GM18505 (cell line): ENCODE measurements at regions not wholly inside any gene's neighbourhood (a gene's known extent, or its start where the extent isn't known, plus 50 kb on each side); places are given as distances from the start of the nearest gene placed in this dataset.

Experiments used
- ATAC-seq: cut with Tn5 transposase; IDR thresholded peaks from one replicate; pipeline ENCODE4 v1.9.1; 2021; ENCODE audit not compliant: unreplicated experiment
- POLR2A ChIP-seq: IDR thresholded peaks from 4 replicates; pipeline ENCODE4 v1.6.1; 2011; ENCODE audit warnings: borderline replicate concordance; ENCODE audit not compliant: insufficient read depth, insufficient read length; ENCODE audit errors: extremely low read depth

GRCh38 chr3:182364723-182365650 is 428.3 kb upstream of the ATP11B start:
- no peak for TF ChIP-seq POLR2A
- no peak for ATAC-seq

GRCh38 chr3:182366746-182367145 is 426.6 kb upstream of the ATP11B start:
- no peak for ATAC-seq
- TF ChIP-seq POLR2A: no peak

- no peak for ATAC-seq
- TF ChIP-seq POLR2A: no peak
Observed at GRCh38 chr3:182369861-182370260, 423.4 kb upstream of the ATP11B start.

- TF ChIP-seq POLR2A: no peak
- no peak for ATAC-seq
Observed at GRCh38 chr3:182370949-182371348, 422.4 kb upstream of the ATP11B start.

GRCh38 chr3:182375916-182376315 is 417.4 kb upstream of the ATP11B start:
- ATAC-seq: no peak
- TF ChIP-seq POLR2A: no peak

GRCh38 chr3:182382112-182382857 is 411.0 kb upstream of the ATP11B start:
- ATAC-seq: no peak

GRCh38 chr3:182384221-182384620 is 409.1 kb upstream of the ATP11B start:
- TF ChIP-seq POLR2A: no peak
- ATAC-seq: no peak

More at GRCh38 chr3:182382112-182382857, 411.0 kb upstream of the ATP11B start:
- no peak for TF ChIP-seq POLR2A

GRCh38 chr3:182385356-182385755 is 407.9 kb upstream of the ATP11B start:
- ATAC-seq: no peak
- no peak for TF ChIP-seq POLR2A

- ATAC-seq: no peak
- no peak for TF ChIP-seq POLR2A
Observed at GRCh38 chr3:182388506-182388905, 404.8 kb upstream of the ATP11B start.

GRCh38 chr3:182389071-182389815 is 404.1 kb upstream of the ATP11B start:
- no peak for ATAC-seq
- TF ChIP-seq POLR2A: no peak

GRCh38 chr3:182390421-182390820 is 402.9 kb upstream of the ATP11B start:
- no peak for ATAC-seq
- no peak for TF ChIP-seq POLR2A

- TF ChIP-seq POLR2A: no peak
- no peak for ATAC-seq
Observed at GRCh38 chr3:182392182-182392937, 400.9 kb upstream of the ATP11B start.
